ENCODE measurements at regions not wholly inside any gene's neighbourhood (a gene's known extent, or its start where the extent isn't known, plus 50 kb on each side); places are given as distances from the start of the nearest gene placed in this dataset.

DNA sequence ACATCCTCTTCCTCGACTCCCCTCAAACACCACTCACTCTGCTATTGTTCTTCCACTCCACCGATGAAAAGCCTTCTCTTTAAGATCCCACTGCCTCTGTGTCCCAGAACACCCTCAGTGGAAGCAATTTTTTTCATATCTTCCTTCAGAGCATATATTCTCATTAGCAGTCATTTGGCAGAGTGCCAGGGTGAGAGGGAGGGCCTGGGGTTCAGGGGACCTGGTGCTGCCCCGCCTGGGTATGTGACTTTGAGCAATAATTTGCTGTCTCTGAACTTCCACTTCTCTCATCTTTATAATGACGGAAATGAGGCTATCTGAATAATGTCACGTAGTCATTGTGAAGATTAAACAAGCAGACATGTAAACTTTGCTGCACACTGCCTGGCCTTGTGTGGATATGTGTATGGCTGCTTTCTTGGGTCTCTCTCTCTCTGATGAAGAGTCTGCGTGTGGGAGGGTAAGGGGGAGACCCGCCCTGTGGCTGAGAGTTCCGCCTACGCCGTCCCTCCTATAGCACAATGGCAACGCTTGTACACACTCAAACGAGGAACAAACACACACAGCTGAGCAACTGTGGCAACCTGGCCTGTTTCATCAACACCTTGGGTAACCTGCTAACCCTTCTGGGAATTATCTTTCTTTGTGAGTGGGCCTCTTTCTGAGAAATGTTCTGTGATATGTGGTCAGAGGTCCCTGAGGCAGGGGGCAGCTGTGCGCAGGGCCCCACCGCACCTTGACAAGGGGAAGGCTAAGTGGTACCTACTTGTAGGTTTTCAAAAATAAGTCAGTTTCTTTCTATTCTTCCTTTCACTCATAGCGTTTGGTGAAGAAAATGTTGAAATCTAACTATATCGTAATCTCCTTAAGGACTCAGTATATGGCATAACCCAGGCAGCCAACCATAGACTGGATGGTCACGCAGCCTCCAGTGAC, 369.8 kb downstream of the SV2B start:
- TF ChIP-seq, protein P1, sequence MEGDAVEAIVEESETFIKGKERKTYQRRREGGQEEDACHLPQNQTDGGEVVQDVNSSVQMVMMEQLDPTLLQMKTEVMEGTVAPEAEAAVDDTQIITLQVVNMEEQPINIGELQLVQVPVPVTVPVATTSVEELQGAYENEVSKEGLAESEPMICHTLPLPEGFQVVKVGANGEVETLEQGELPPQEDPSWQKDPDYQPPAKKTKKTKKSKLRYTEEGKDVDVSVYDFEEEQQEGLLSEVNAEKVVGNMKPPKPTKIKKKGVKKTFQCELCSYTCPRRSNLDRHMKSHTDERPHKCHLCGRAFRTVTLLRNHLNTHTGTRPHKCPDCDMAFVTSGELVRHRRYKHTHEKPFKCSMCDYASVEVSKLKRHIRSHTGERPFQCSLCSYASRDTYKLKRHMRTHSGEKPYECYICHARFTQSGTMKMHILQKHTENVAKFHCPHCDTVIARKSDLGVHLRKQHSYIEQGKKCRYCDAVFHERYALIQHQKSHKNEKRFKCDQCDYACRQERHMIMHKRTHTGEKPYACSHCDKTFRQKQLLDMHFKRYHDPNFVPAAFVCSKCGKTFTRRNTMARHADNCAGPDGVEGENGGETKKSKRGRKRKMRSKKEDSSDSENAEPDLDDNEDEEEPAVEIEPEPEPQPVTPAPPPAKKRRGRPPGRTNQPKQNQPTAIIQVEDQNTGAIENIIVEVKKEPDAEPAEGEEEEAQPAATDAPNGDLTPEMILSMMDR (IDR thresholded peaks at IDR 0.05): no peak
- no peak for TF ChIP-seq POLR2A (IDR thresholded peaks at IDR 0.05)

Measured in heart left ventricle (tissue), 13 donors.